ENCODE measurements at regions not wholly inside any gene's neighbourhood (a gene's known extent, or its start where the extent isn't known, plus 50 kb on each side); places are given as distances from the start of the nearest gene placed in this dataset.
"Not testable (repeated sequence)": the region's sequence is repeated elsewhere in the genome, so short reads cannot be mapped to it uniquely, and the experiment has no call there.

DNA sequence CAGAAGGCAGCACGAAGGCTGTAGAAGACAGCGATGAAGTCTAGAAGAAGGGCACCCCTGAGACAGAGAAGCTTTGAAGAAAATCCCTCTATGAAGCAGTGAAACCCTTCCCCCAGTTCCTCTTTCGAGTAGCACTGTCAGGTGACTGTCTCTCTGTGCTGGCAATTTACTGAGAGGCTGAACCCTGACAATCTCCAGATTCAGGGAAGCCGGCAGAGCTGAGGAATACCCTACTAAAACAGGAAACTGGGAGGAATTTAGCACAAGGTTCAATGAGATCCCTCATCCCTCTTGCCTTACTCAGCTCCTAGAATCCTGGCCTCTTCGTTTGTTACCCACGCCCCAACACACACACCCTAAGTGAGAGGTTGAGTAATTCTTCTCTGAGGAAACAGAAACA lies 239.7 kb upstream of the NOCT start:
- no peak for TF ChIP-seq CTCF (IDR thresholded peaks at IDR 0.05)
- no peak for TF ChIP-seq POLR2A (IDR thresholded peaks at IDR 0.05)
- TF ChIP-seq POLR2AphosphoS5 (IDR thresholded peaks at IDR 0.05): no peak
- no peak for TF ChIP-seq EP300 (IDR thresholded peaks at IDR 0.05)
- peaks cover 2% of the 10 kb centered on the region for H3K27me3 ChIP-seq
- no peak overlapping the region for H3K4me3 ChIP-seq
- no peaks in the 10 kb centered on the region for H3K9me3 ChIP-seq
- no peak for DNase-seq (ENCODE audit: low spot score in 2 of 2)
- H3K27ac ChIP-seq: no peak overlapping the region
- H3K36me3 ChIP-seq: no peaks in the 10 kb centered on the region
- 54% methylated on average over 6 of the region's 6 CpGs for WGBS
- no peaks in the 10 kb centered on the region for H3K4me1 ChIP-seq

DNA sequence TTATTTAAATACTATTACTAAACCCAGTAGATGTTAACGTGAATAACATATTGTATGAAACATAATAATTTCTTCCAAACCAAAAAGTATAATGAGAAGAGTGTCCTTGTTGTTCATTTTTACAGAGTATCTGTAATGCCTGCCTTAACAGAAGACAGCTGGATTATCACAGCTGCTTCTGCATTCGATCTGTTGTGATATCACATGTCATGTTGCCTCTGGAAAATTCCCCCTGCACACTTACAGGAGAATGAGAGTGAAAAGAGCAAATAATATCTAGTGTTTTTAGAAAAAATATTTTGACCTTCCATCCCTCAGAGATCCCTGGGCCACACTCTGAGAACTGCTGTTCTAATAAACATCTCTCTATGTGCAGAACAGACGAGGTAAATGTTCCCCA lies 240.1 kb upstream of the NOCT start:
- no peak overlapping the region for H3K4me3 ChIP-seq
- no peaks in the 10 kb centered on the region for H3K4me1 ChIP-seq
- H3K27ac ChIP-seq: no peak overlapping the region
- H3K27me3 ChIP-seq: peaks cover 2% of the 10 kb centered on the region
- H3K9me3 ChIP-seq: no peaks in the 10 kb centered on the region
- no peak for DNase-seq (ENCODE audit: low spot score in 2 of 2)
- no peaks in the 10 kb centered on the region for H3K36me3 ChIP-seq
- WGBS: 62% methylated on average over 3 of the region's 3 CpGs
- TF ChIP-seq CTCF (IDR thresholded peaks at IDR 0.05) (no peak), EP300 (IDR thresholded peaks at IDR 0.05) (no peak), POLR2A (IDR thresholded peaks at IDR 0.05) (no peak), POLR2AphosphoS5 (IDR thresholded peaks at IDR 0.05) (no peak)

DNA sequence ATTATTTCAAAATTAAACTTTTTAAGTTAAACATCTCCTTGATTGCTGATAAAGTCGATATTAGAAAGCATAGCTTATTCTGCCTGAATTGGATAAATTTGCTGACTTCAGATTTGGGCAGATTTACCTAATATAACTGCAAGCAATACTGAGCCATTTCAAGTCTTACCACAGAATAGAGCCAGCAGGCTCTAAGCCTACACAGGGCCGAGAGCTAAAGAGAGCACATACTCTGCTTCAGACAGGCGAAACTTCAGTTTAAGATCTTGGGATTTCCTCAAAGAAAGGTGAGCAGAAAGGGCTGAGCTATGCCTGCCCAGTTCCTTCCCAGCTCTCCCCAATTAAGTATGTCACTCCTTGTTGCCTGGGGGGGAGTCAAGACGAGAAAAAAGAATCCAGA lies 240.6 kb upstream of the NOCT start:
- Histone ChIP-seq H3K27me3 (peaks cover 2% of the 10 kb centered on the region), H3K9me3 (no peaks in the 10 kb centered on the region), H3K4me1 (no peaks in the 10 kb centered on the region), H3K36me3 (no peaks in the 10 kb centered on the region), H3K4me3 (no peak overlapping the region), H3K27ac (no peak overlapping the region)
- no peak for TF ChIP-seq EP300 (IDR thresholded peaks at IDR 0.05)
- no peak for TF ChIP-seq POLR2AphosphoS5 (IDR thresholded peaks at IDR 0.05)
- TF ChIP-seq POLR2A (IDR thresholded peaks at IDR 0.05): no peak
- TF ChIP-seq CTCF (IDR thresholded peaks at IDR 0.05): no peak
- 76% methylated on average over 4 of the region's 4 CpGs for WGBS
- no peak for DNase-seq (ENCODE audit: low spot score in 2 of 2)

- not testable (repeated sequence) for H3K27ac ChIP-seq; DNase-seq (ENCODE audit: low spot score in 2 of 2); H3K27me3 ChIP-seq; H3K4me1 ChIP-seq; H3K36me3 ChIP-seq; H3K4me3 ChIP-seq; H3K9me3 ChIP-seq
- WGBS: 100% methylated on average over 4 of the region's 4 CpGs
Observed at GRCh38 chr4:138774125-138774524, 241.5 kb upstream of the NOCT start.

GRCh38 chr4:138773321-138773720 lies 242.3 kb upstream of the NOCT start:
- TF ChIP-seq POLR2AphosphoS5 (IDR thresholded peaks at IDR 0.05) (no peak), CTCF (IDR thresholded peaks at IDR 0.05) (no peak), EP300 (IDR thresholded peaks at IDR 0.05) (no peak), POLR2A (IDR thresholded peaks at IDR 0.05) (no peak)
- H3K36me3 ChIP-seq: no peaks in the 10 kb centered on the region

GRCh38 chr4:138772366-138772765 lies 243.2 kb upstream of the NOCT start:
- no peak overlapping the region for H3K4me3 ChIP-seq
- no peaks in the 10 kb centered on the region for H3K4me1 ChIP-seq
- H3K36me3 ChIP-seq: no peaks in the 10 kb centered on the region
- TF ChIP-seq POLR2AphosphoS5 (IDR thresholded peaks at IDR 0.05) (no peak), POLR2A (IDR thresholded peaks at IDR 0.05) (no peak), CTCF (IDR thresholded peaks at IDR 0.05) (no peak), EP300 (IDR thresholded peaks at IDR 0.05) (no peak)
- no peak for DNase-seq (ENCODE audit: low spot score in 2 of 2)
- no peak overlapping the region for H3K27ac ChIP-seq
- peaks cover 2% of the 10 kb centered on the region for H3K27me3 ChIP-seq
- no peaks in the 10 kb centered on the region for H3K9me3 ChIP-seq

More at GRCh38 chr4:138773321-138773720, 242.3 kb upstream of the NOCT start:
- no peak overlapping the region for H3K27ac ChIP-seq
- H3K27me3 ChIP-seq: peaks cover 2% of the 10 kb centered on the region
- H3K4me3 ChIP-seq: no peak overlapping the region
- no peak for DNase-seq (ENCODE audit: low spot score in 2 of 2)
- WGBS: 92% methylated on average over 3 of the region's 3 CpGs
- H3K9me3 ChIP-seq: no peaks in the 10 kb centered on the region
- no peaks in the 10 kb centered on the region for H3K4me1 ChIP-seq
